Urothelium cell line (cell line): ENCODE measurements at regions not wholly inside any gene's neighbourhood (a gene's known extent, or its start where the extent isn't known, plus 50 kb on each side); places are given as distances from the start of the nearest gene placed in this dataset.

ENCODE experiments used
- DNase-seq: peaks from one replicate; pipeline ENCODE4 v3.0.0; 2011; ENCODE audit warnings: low spot score, mixed read lengths
- FAIRE-seq: peaks from 2 replicates; lab custom pipeline; 2011; peaks lifted over from hg19 to GRCh38; lab: Jason Lieb, UNC

DNA sequence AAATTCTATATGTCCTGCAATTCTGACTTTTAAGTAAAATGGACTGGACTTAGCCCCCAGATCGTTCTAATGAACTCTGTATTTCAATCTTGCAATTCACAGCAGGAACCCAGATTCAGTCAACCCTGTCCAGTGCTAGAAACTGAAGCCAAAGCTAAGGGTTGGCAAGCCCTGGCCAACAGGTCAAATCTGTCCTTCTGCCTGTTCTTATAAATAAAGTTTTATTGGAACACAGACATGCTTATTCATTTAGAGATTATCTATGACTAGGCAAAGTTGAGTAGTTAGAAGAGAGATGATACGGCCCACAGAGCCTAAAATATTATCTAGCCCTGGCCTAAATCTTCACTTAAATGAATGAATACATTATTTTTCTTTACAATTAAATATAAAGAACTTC is 339.2 kb upstream of the JARID2 start:
- FAIRE-seq (no peak), DNase-seq (no peak)

DNA sequence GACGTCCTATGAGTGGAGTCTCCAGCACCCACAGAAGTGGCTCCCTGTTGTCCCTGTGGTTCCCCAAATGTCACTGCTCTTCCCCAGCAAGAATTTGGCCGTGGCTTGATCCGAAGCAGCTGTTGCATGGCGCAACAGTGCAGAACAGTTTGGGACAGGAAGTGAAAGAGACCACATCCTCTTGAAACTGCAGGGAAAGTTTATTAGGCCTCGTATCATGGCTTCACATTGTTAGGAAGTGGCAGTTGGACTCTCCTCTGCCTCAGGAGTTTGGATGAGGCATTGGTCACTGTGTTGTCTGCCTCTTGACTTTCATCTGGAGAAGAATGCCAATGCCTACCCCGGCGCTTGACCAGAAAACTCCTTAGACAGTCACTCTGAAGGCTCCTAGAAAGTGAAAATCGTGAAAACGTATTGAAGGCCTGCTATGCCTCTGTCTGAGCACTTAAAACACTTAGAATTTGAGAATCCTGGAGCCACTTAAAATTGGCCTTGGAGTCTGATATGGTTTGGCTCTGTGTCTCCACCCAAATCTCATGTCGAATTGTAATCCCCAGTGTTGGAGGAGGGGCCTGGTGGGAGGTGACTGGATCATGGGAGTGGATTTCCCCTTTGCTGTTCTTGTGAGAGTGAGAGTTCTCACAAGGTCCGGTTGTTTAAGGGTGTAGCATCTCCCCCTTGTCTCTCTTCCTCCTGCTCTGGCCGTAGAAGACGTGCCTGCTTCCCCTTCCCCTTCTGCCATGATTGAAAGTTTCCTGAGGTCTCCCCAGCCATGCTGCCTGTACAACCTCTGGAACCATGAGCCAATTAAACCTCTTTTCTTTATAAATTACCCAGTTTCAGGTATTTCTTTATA is 334.9 kb upstream of the JARID2 start:
- DNase-seq (peak; percentile 9), FAIRE-seq (no peak)

DNA sequence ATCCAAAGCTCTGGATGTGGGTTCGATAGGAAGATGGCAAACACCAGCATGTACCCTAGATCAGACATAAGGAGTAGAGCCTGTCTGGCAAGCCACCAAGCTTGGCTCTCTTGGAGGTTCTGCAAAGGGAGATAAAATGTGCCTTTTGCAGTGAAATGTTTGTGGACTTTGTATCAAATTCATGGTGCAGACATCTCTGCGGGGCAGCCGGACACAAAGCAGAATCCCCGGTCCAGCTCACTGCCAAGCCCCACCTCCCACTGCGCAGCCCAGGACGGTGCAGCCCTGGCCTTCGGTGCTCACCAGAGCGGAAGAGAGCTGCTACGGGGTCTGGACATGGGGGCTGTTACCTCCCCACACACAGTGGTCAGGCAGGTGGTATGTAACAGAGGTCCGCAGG is 333.6 kb upstream of the JARID2 start:
- no peak for FAIRE-seq

DNA sequence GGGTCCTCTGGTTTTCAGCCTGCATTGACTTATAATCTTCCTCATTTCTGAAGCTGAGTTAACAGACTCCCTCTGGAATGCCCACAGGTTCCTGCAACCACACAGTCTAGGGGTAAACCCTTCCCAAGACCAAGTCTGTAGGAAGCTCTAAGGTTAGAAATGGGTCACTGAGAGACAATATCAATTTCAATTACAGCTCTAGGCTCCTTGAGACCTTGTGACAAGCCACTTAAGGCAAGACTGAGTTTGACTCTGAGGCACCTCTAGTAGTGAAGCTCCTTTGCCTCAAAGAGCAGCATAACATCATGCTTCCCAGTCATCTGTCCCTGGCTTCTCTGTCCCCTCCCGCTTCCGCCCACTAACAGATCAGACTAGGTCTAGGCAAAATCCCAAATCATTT is 333.2 kb upstream of the JARID2 start:
- DNase-seq (no peak), FAIRE-seq (no peak)

More for the DNA sequence above, 333.6 kb upstream of the JARID2 start:
- no peak for DNase-seq

DNA sequence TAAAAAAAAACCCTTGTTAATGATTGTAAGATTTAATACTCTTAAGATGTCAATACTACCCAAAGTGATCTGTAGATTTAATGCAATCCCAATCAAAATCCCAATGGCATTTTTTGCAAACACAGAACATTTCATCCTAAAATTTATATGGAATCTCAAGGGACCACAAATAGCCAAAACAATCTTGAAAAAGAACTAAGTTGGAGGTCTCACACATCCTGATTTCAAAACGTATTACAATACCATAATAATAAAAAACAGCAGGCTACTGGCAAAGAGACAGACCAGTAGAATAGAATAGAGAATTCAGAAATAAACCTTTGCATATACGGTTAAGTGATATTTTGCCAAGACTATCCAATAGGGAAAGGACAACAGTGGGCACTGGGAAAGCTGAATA is 331.9 kb upstream of the JARID2 start:
- no peak for DNase-seq

DNA sequence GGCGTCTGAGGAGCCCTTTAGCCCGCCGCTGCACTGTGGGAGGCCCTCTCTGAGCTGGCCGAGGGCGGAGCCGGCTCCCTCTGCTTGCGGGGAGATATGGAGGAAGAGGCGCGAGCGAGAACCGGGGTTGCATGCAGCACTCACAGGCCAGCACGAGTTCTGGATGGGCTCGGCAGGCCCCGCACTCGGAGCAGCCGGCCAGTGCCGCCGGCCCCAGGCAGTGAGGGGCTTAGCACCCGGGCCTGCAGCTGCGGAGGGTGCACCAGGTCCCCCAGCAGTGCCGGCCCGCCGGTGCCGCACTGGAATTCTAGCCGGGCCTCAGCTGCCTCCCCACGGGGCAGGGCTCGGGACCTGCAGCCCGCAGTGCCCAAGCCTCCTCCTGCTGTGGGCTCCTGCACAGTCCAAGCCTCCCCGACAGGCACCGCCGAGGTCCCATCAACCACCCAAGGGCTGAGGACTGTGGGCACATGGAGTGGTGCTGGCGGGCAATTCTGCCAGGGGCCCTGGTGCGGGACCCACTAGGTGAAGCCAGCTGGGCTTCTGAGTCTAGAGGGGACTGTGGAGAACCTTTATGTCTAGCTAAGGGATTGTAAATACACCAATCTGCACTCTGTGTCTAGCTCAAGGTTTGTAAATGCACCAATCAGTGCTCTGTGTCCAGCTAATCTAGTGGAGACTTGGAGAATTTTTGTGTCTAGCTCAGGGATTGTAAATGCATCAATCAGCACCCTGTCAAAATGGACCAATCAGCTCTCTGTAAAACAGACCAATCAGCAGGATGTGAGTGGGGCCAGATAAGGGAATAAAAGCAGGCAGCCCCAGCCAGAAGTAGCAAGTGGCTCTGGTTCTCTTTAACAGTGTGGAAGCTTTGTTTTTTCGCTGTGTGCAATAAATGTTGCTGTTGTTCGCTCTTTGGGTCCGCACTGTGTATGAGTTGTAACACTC is 329.7 kb upstream of the JARID2 start:
- DNase-seq: no peak
- FAIRE-seq: no peak

More for the DNA sequence above, 331.9 kb upstream of the JARID2 start:
- no peak for FAIRE-seq

DNA sequence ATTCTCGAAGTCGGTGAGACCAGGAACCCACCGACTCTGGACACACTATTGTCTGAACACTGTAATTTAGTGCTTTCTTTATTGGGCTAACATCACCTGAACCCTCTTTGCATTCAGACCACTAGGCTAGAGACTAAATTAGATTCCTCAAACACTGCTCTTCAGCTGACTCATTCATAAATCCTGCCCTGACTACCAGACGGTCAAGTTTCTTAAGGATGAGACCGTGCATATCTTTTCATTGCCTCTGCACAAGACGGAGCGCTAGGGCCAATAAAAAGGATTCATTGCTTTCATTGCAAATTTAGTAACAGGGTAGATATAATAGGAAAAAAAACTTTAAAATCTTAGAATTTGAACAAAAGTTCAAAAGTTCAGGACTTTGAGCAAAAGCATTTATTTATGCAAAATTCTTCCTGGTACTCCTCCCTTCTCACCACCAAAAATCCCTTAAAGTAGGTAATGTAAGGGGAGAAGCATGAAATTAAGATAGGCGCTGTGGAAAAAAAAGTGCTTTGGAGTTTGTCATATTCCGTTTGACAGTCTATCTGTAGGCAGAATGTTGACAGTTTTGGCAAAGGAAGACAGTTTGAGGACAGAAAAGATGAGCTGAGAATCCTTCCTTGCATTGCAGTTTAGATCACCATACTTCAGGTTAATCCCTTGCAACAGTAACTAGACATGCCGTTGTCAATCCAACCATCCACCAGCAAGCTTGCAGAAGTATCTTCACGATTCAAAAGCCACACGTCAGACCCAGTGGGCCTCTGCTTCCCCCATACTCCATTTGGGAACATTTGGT is 328.6 kb upstream of the JARID2 start:
- DNase-seq: peak; percentile 16

DNA sequence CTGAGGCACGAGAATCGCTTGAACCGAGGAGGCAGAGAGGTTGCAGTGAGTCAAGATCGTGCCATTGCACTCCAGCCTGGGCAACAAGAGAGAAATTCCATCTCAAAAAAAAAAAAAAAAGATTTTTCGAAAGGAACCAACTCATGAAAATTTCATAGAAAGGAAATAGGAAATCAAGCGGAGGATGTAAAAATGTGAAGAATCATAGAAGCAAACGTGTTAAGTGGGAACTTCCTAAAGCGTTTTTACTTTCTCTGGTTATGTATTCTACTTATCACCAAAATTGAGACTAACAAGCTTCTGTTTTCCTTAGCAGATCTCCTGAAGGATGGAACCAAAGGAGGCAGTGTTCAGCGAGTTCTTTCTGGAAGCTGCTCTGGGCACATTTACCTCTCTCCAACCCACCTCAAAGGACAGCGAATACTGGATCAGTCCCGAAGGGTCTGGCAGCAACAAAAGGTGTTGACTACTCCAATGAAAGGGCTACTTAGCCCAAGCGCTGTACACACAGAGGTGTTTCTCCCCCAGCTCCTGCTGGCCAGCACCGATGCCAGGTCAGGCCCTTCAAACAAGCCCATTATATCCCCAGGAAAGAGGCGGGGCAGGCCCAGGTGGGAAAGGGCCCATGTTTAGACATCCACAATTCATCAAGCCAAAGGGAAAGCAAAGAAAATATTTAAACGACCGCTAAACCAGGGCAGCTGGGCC is 327.5 kb upstream of the JARID2 start:
- DNase-seq (no peak), FAIRE-seq (no peak)

More for the DNA sequence above, 328.6 kb upstream of the JARID2 start:
- no peak for FAIRE-seq

DNA sequence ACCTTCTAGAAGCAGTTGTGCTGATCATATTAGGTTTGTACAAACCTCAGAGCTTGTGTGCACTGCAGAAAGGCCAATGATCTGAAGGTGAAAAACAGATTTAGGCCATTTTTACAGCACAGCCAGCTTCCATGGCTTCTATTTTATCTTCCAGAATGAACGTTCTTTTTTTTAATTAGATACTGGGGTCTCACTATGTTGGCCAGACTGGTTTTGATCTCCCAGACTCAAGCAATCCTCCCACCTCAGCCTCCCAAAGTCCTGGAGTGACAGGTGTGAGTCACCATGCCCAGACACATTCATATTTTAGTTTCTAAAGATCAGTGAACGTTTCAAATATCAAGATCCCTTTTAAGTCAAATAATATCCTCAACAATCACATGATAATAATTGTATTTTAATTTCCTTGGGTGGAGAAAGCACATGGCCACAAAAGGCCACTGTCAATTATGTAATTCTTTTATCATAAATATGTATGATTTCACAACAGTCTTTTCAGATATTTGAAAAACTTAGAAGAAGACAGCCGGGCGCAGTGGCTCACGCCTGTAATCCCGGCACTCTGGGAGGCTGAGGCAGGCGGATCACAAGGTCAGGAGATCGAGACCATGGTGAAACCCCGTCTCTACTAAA is 326.7 kb upstream of the JARID2 start:
- FAIRE-seq: no peak
- no peak for DNase-seq

DNA sequence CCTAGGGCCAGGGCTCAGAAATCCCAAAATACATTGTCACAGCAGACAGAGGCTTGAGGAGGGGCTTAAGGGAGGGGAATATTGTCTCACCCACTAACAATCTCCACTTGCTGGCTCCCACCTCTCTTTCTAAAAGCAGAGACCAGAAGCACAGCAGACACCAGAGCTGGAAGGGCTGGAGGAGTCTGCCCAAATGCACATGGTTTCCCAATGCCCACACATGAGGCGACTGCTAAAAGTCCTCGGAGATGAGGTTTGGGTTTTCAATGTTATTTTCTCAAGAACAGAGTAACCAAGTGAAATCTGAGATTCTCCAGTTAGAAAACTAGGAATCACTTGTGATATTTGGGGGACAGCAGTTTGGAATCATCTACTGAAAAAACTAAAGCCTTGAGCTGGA is 325.6 kb upstream of the JARID2 start:
- FAIRE-seq (no peak), DNase-seq (no peak)

DNA sequence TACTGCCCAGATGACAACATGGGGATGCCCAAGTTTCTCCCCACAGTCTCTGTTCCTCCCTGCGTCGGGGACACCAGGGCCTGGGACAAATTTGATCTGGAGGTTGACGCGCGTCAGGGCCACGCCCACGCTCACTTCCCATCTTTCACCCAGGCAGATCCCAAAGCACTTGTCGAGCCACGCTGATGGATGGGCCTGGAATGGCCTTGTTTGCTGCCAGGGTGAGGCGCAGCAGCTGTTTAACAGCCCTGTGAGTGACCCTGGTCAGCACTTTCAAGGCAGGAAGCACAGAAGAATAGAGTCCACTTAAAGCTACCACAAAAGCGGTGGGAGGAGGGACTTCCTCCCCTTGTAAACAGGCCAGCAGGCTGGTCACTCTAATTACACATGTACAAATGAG is 324.7 kb upstream of the JARID2 start:
- FAIRE-seq: no peak
- DNase-seq: no peak

DNA sequence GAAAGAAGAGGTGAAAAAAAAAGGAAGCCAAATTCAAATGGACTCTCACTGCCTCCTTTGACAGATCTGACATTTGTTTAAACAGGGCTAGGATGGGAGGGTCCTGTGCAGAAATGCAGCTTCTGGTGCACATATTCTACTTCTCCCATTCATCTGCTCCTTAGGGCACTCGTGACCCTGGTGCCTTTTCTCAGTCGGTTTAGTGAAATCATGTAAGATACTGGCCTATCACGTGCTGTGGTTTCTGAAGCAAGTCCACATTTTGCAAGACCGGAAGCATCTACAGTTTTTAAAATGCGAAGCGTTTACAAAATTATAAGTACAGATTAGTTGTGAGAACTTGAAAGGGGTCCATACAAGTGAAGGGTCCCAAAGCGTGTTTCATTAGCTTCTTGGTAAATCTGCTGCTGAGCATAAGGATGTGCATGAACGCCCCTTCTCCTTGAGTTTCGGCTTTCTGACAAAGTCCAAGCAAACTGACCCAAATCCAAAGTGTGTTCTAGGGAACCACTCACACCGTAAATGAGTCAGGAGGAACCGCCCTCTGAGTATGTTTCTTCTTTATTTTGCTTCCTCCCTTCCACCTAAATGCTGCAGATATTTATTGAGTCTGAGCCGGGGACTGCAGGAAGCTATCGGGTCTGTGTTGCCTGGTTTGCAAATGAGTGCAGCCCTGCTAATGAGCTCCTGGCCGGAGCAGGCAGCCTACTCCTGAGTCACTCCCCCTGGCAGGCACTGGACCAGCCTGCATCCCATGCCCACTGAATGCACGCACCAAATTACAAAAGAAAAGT is 323.8 kb upstream of the JARID2 start:
- DNase-seq: no peak
- no peak for FAIRE-seq

DNA sequence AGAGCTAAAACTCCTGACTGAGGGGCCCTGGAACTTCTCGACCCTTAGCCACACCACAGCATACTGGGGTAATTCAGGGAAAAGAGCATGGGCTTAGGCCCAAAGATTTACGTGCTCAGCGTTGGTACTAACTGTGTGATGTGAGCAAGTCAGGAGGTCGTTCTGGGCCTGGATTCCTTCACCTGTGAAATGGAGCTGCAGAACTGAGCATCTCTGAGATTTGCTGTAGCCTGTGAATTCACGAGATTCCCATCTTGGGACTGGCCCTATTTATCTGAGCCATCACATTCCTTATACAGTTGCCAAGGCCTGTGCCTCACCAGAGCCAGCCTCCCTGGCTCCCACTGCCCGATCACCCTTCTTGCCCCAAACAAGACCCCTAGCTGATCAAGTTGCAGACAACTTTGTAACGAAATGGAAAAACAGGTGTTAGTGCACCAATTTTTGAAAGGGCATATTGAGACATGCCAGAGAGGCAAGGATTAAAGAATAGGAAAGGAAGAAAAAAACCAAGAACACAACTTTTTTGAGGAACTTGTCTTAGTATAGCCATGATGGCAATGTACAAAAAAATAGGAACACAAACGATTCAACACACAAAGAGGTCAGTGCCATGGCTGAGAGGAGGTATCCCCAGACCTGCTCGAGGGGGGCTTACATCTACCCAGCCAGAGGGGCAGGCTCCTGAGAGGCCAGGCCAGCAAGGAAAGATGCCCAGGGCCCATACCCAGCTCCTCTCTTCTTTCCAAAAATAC is 323.0 kb upstream of the JARID2 start:
- no peak for FAIRE-seq
- DNase-seq: no peak

DNA sequence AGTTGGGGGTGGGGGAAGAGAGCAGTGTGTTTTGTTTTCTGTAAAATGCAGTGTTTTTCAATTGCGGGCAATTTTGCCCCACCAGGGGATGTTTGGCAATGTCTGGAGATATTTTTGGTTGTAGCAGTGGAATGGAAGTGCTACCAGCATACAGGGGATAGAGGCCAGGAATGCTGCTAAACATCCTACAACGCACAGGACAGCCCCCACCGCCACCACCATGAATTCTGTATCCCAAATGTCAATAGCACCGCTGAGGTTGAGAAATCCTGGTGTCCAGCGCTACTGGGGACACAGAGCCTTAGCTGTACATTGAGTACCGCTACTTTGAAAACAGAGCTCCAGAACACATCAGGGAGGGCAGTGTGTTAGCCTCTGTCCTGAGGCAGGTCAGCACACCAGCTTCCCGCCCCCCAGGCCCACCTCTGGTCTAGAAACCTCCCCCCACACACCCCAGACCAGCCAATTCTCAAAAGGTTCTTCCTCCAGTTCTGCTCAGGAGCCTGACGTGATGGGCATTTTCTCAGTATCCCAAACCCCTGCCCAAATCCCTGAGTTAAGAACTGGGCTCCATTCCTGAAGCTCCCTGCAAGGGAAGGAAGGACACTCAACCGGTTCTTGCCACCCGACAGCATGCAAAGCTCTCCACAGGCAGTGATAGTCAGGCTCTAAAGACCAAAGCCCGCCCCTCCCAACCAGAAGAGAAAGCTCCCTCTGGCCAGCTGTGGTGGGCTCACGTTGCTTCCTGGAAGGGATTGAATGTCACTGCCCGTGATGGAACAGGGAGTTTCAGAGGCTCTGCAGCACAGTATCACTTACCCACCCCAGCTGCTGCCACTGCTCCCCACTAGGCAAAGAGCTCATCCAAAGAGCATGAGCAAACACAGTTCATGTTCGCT is 321.5 kb upstream of the JARID2 start:
- no peak for DNase-seq

DNA sequence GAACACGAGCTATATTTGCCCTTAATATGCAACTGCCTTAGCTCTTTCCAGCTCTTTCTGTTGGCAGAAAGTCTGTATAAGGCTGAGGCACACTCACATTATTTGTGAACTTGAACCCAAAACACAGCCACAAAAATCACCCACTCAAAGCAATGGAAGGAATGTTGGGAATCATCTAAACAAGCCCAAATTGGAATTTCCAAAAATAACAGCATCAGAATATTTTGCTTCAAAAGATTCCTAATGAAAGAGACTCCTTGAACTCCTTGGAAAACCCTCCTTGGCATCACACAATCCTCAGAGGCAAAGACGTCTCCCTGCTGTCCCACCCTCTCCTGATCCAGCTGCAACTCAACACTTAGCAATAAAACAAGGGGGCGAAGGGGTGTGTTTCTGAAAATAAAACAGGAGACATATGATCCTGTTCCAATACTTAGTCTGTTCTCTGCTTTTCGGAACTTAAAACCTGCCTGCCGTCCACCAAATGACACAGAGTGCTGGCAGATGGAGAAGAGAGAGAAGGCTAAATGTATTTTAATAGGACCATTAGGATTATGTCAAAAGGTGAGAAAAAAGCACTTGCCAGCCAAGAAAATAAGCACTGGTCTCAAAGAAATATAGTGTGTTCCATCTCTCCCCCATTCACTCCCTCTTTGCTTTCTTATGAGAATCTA is 320.7 kb upstream of the JARID2 start:
- DNase-seq (no peak), FAIRE-seq (no peak)

More for the DNA sequence above, 321.5 kb upstream of the JARID2 start:
- FAIRE-seq: no peak

DNA sequence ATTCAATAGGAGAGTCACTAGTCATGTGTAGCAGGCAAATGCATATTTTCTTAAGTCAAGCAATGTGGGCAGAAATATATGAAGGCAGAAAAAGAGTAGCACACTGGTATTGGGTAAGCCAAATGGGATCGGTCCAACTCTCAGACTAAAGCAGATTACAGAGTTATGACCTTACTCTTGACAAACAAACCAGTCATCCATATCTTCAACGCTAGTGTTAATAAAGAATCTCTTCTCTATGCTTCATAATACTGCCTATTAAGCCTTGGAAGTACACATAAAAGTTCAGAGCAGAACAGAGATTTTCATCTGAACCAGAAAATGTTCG is 320.2 kb upstream of the JARID2 start:
- FAIRE-seq (no peak), DNase-seq (no peak)

DNA sequence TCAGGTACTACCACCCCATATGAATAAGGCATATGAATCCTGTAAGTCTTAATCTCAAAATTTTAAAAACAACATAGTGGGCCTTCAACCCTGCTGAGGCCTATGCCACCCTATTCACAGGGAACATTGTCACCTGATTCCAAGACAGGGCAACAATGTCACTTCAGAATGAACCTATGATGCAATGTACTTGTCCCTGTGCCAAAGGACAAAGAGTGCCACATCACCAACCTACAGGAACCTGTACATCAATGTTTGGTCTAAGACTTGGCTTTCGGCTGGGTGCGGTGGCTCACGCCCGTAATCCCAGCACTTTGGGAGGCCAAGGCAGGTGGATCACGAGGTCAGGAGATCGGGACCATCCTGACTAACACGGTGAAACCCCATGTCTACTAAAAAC is 318.5 kb upstream of the JARID2 start:
- DNase-seq (no peak), FAIRE-seq (no peak)
